NCI-H345 (cell line): ENCODE measurements at regions not wholly inside any gene's neighbourhood (a gene's known extent, or its start where the extent isn't known, plus 50 kb on each side); places are given as distances from the start of the nearest gene placed in this dataset.

ENCODE experiments used
- DNase-seq: peaks from one replicate; lab custom pipeline; 2025; lab: John Stamatoyannopoulos, UW

GRCh38 chr10:129405389-129405788 lies 61.7 kb upstream of the MGMT start:
- no peak for DNase-seq

DNA sequence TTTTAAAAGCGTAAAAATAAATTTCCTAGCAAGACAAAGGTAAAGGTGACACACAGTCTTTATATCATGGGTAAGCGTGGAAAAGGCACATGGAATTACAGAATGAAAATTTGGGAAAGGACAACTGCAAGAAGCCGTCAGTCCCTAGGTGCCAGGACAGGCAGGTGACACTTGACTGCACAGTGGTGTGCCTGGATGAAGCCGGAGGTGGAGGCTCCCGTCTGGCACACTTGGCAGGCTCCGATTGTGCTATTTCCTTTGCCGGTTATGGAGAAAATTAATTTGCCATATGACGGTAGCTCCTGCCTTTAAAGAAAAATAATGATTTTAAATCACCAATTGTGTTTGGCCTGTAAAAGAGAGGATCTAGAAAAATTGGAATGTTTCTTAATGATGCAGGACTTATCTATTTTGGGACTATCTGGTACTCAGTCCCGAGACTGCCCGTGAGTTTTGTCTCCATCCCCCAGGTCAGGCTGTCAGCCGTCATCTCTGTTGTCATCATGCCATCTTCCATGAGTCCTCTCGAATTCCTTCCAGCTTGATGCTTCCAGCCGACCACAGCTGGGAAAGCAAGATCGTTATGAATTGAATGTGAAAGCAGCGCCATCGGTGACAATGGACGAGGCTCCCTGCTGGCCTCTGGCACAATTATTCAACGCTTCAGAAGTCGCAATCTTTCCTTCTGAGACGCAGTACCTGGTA lies 56.2 kb upstream of the MGMT start:
- DNase-seq, result no peak

- no peak for DNase-seq
Observed at GRCh38 chr10:129411393-129411705, 55.7 kb upstream of the MGMT start.

DNA sequence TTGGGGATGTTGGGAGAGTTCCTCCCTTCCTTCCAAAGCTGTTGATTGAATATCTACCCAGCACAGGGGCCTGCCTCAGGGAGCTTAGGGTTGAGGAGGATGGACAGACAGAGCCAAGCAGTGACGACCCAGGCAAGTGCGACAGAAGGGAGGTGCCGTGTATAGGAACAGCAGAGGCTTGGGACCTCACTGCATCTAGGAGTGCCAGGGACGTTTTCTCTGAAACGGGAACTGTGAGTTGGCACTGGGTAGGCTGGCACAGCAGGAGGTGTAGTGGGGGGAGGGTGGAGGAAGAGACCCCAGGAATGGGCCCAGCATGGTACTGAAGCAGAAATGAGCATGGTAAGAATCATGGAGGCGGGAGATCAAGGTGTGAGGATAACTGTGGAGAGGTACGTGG lies 55.3 kb upstream of the MGMT start:
- no peak for DNase-seq

- DNase-seq, result no peak
Observed at GRCh38 chr10:129413024-129413423, 54.0 kb upstream of the MGMT start.

DNA sequence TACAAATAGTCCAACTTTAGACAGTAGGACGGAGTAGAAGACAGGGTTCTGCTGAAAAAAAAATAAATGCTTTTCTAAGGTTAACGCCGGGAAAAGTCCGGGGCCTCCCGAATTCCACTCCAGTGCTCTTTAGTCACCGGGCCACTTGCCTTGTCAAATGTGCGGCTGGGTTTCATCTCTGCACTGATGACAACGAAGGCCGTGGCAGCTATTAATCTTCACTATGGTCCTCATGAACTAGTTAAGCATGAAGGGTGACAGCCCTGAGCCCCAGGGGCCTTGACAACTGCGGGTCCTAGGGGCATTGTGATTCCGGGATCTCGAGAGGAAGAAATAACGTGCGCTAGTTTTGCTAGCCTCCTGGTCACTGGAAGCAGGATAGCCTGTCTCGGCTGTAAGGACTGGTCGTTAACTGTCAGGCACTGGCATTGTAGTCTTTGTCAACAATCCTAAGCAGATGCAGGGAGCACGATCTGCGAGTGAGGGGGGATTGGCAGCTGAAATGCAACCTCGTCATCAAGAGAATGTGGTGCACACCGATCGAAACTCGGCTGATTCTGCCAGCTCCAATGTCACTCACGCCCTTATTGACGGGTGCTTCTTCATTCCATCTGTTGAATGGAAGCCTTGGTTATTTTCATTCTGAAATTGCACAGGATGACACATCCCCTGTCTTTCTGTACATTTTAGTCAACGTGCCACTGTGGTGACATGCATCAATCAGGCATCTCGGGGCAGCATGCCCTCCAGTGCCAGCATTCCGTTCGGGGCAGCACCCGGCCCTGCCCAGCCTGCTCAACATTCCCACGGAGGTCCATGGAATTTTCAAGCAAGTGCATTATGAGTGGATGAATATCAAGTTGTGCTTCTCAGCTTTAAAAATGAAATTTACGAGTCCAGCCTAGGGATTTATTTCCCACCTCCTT lies 51.6 kb upstream of the MGMT start:
- no peak for DNase-seq

DNA sequence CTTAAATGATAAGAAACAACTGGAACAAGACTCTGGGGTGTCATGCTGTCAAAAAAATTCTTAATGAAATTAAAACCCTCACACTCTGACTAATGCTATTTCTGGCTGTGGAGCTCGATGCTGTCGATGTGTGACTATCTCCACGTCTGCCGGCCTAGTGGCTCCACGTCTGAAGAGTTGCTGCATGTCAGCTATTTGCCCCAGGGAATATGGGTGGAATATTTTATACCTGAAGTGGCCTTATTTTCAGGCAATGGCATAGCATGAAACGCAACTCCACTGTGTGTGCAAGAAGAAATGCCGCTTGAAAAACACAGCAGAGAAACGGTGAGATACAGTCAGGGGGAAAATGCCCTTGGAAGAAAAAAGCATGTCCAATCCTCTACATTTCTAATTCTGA lies 50.9 kb upstream of the MGMT start:
- DNase-seq, result no peak

- DNase-seq, result no peak
Observed at GRCh38 chr10:129416956-129417765, 49.9 kb upstream of the MGMT start.
